Smooth muscle cell (in vitro differentiated cells): ENCODE measurements at regions not wholly inside any gene's neighbourhood (a gene's known extent, or its start where the extent isn't known, plus 50 kb on each side); places are given as distances from the start of the nearest gene placed in this dataset.

Source experiments
- DNase-seq: peaks from one replicate; lab custom pipeline; 2025; ENCODE audit not compliant: unreplicated experiment; lab: John Stamatoyannopoulos, UW
- H2AFZ ChIP-seq: fragments of 200-600 bp; sonication (generic); 2 replicates; pipeline ENCODE4 v1.6.0; 2016; ENCODE audit warnings: antibody characterized with exemption, low read depth, mild to moderate bottlenecking
- H3F3A ChIP-seq: fragments of 200-600 bp; sonication (generic); 2 replicates; pipeline ENCODE4 v1.6.0; 2017; ENCODE audit warnings: antibody characterized with exemption, low read depth
- H3K27ac ChIP-seq: fragments of 200-600 bp; sonication (generic); 2 replicates; pipeline ENCODE4 v1.5.1; 2016; ENCODE audit warnings: low read depth, mild to moderate bottlenecking
- H3K27me3 ChIP-seq: fragments of 200-600 bp; sonication (generic); 2 replicates; pipeline ENCODE4 v1.6.1; 2016; ENCODE audit warnings: low read depth, mild to moderate bottlenecking
- H3K36me3 ChIP-seq: fragments of 200-600 bp; sonication (generic); 2 replicates; pipeline ENCODE4 v1.5.1; 2016; ENCODE audit warnings: low read depth
- H3K4me1 ChIP-seq: fragments of 200-600 bp; sonication (generic); 2 replicates; pipeline ENCODE4 v1.5.1; 2016; ENCODE audit warnings: low read depth
- H3K4me2 ChIP-seq: fragments of 200-600 bp; sonication (generic); 2 replicates; pipeline ENCODE4 v1.6.0; 2016; ENCODE audit warnings: mild to moderate bottlenecking
- H3K4me3 ChIP-seq: fragments of 200-600 bp; sonication (generic); 2 replicates; pipeline ENCODE4 v1.5.1; 2016; ENCODE audit warnings: mild to moderate bottlenecking
- H3K79me2 ChIP-seq: fragments of 200-600 bp; sonication (generic); 2 replicates; pipeline ENCODE4 v1.6.0; 2016; ENCODE audit warnings: low read depth, mild to moderate bottlenecking
- H3K9ac ChIP-seq: fragments of 200-600 bp; sonication (generic); 2 replicates; pipeline ENCODE4 v1.6.0; 2016; ENCODE audit warnings: low read depth
- H3K9me3 ChIP-seq: fragments of 200-600 bp; sonication (generic); replicated peaks from 2 replicates; pipeline ENCODE4 v1.5.1; 2016; ENCODE audit warnings: low read depth
- H4K20me1 ChIP-seq: fragments of 200-600 bp; sonication (generic); 2 replicates; pipeline ENCODE4 v1.6.0; 2016; ENCODE audit warnings: low read depth
- CTCF ChIP-seq: fragments of 200-600 bp; sonication (generic); IDR thresholded peaks from 2 replicates; pipeline ENCODE4 v1.5.1; 2017; ENCODE audit warnings: borderline replicate concordance, mild to moderate bottlenecking, antibody characterized with exemption; ENCODE audit not compliant: insufficient read depth, poor library complexity, severe bottlenecking
- WGBS: methylation state at CpG from one replicate; pipeline ENCODE4 v1.1.7; 2016; ENCODE audit warnings: low lambda C conversion rate; 5-methylcytosine and 5-hydroxymethylcytosine counted together

GRCh38 chr1:30427545-30427944 lies 295.8 kb downstream of the MATN1 start:
- no peak for TF ChIP-seq CTCF
- 46% methylated on average over 2 of the region's 2 CpGs for whole genome bisulfite sequencing
- Histone ChIP-seq H3K79me2 (no peaks in the 10 kb centered on the region), H3K4me1 (no peaks in the 10 kb centered on the region), H3K27ac (no peak overlapping the region), H3K4me2 (no peak overlapping the region), H3K4me3 (no peak overlapping the region), H3K36me3 (no peaks in the 10 kb centered on the region), H3K9me3 (no peaks in the 10 kb centered on the region), H3K27me3 (peaks cover 11% of the 10 kb centered on the region), H2AFZ (no peak overlapping the region), H3F3A (no peaks in the 10 kb centered on the region), H4K20me1 (no peaks in the 10 kb centered on the region), H3K9ac (no peak overlapping the region)
- DNase-seq: no peak

GRCh38 chr1:30425046-30425445 lies 298.3 kb downstream of the MATN1 start:
- Histone ChIP-seq H3K9ac (no peak overlapping the region), H2AFZ (no peak overlapping the region), H3K27ac (no peak overlapping the region), H3K36me3 (no peaks in the 10 kb centered on the region), H3K9me3 (no peaks in the 10 kb centered on the region), H3K4me2 (no peak overlapping the region), H3K4me1 (no peaks in the 10 kb centered on the region), H3K79me2 (no peaks in the 10 kb centered on the region), H3K4me3 (no peak overlapping the region), H3K27me3 (peaks cover 20% of the 10 kb centered on the region), H3F3A (no peaks in the 10 kb centered on the region), H4K20me1 (no peaks in the 10 kb centered on the region)
- TF ChIP-seq CTCF: no peak
- WGBS: 76% methylated on average over 4 of the region's 4 CpGs
- DNase-seq: no peak

- DNase-seq: no peak
Observed at GRCh38 chr1:30423570-30423969, 299.8 kb downstream of the MATN1 start.

More at GRCh38 chr1:30423570-30423969, 299.8 kb downstream of the MATN1 start:
- H3K4me1 ChIP-seq: no peaks in the 10 kb centered on the region
- H3K36me3 ChIP-seq: no peaks in the 10 kb centered on the region
- no peak overlapping the region for H3K27ac ChIP-seq
- WGBS: 83% methylated on average over 3 of the region's 3 CpGs
- no peak overlapping the region for H3K4me3 ChIP-seq
- no peaks in the 10 kb centered on the region for H3K79me2 ChIP-seq
- no peaks in the 10 kb centered on the region for H3K9me3 ChIP-seq
- no peak for TF ChIP-seq CTCF
- no peak overlapping the region for H3K9ac ChIP-seq
- H3K4me2 ChIP-seq: no peak overlapping the region
- no peaks in the 10 kb centered on the region for H4K20me1 ChIP-seq
- no peaks in the 10 kb centered on the region for H3F3A ChIP-seq
- no peak overlapping the region for H2AFZ ChIP-seq
- H3K27me3 ChIP-seq: peaks cover 13% of the 10 kb centered on the region
